Type B pancreatic cell (in vitro differentiated cells): ENCODE measurements at regions not wholly inside any gene's neighbourhood (a gene's known extent, or its start where the extent isn't known, plus 50 kb on each side); places are given as distances from the start of the nearest gene placed in this dataset.

Experiments
- DNase-seq: peaks from one replicate; pipeline ENCODE4 v3.0.0; 2021; ENCODE audit warnings: mixed read lengths; ENCODE audit not compliant: unreplicated experiment; ENCODE audit errors: extremely low spot score
- H3K27ac Mint-ChIP-seq: 2 replicates; pipeline ENCODE4 v1.8.0; 2021; ENCODE audit warnings: mild to moderate bottlenecking, mixed read lengths
- H3K27me3 Mint-ChIP-seq: 2 replicates; pipeline ENCODE4 v1.8.0; 2021; ENCODE audit warnings: mixed read lengths
- H3K36me3 Mint-ChIP-seq: 2 replicates; pipeline ENCODE4 v1.8.0; 2021; ENCODE audit warnings: mixed read lengths
- H3K4me1 Mint-ChIP-seq: one replicate; pipeline ENCODE4 v1.8.0; 2021; ENCODE audit warnings: mixed read lengths; ENCODE audit not compliant: unreplicated experiment
- H3K4me3 Mint-ChIP-seq: 2 replicates; pipeline ENCODE4 v1.8.0; 2021; ENCODE audit warnings: mild to moderate bottlenecking, mixed read lengths
- H3K9me3 Mint-ChIP-seq: 2 replicates; pipeline ENCODE4 v1.8.0; 2021; ENCODE audit warnings: mixed read lengths
- CTCF ChIP-seq: fragments of 200-600 bp; sonication (generic); conservative IDR thresholded peaks from 2 replicates; pipeline ENCODE4 v1.5.0; 2021; ENCODE audit warnings: antibody characterized with exemption, mild to moderate bottlenecking

GRCh38 chr15:62895139-62895866, 147.2 kb upstream of the TPM1 start:
- H3K27me3 Mint-ChIP-seq = no peaks in the 10 kb centered on the region
- H3K4me3 Mint-ChIP-seq = peak overlapping the region; percentile 79
- DNase-seq = no peak
- no peak for TF ChIP-seq CTCF
- H3K27ac Mint-ChIP-seq = peak overlapping the region; percentile 93
- peaks cover 57% of the 10 kb centered on the region for H3K4me1 Mint-ChIP-seq
- no peaks in the 10 kb centered on the region for H3K9me3 Mint-ChIP-seq
- no peaks in the 10 kb centered on the region for H3K36me3 Mint-ChIP-seq

GRCh38 chr15:62895905-62896316, 146.6 kb upstream of the TPM1 start:
- no peaks in the 10 kb centered on the region for H3K9me3 Mint-ChIP-seq
- no peaks in the 10 kb centered on the region for H3K36me3 Mint-ChIP-seq
- H3K4me1 Mint-ChIP-seq = peaks cover 60% of the 10 kb centered on the region
- DNase-seq = no peak
- H3K27me3 Mint-ChIP-seq = no peaks in the 10 kb centered on the region
- peak overlapping the region; percentile 79 for H3K4me3 Mint-ChIP-seq
- peak overlapping the region; percentile 93 for H3K27ac Mint-ChIP-seq
- no peak for TF ChIP-seq CTCF

- H3K4me1 Mint-ChIP-seq = peaks cover 60% of the 10 kb centered on the region
- H3K27me3 Mint-ChIP-seq = no peaks in the 10 kb centered on the region
- peak overlapping the region; percentile 79 for H3K4me3 Mint-ChIP-seq
- H3K27ac Mint-ChIP-seq = peak overlapping the region; percentile 93
- DNase-seq = no peak
- H3K9me3 Mint-ChIP-seq = no peaks in the 10 kb centered on the region
- H3K36me3 Mint-ChIP-seq = no peaks in the 10 kb centered on the region
- no peak for TF ChIP-seq CTCF
Measured at GRCh38 chr15:62896380-62896866, 146.1 kb upstream of the TPM1 start.

- H3K27ac Mint-ChIP-seq = peak overlapping the region; percentile 93
- no peak for TF ChIP-seq CTCF
- peaks cover 64% of the 10 kb centered on the region for H3K4me1 Mint-ChIP-seq
- H3K9me3 Mint-ChIP-seq = no peaks in the 10 kb centered on the region
- peak overlapping the region; percentile 79 for H3K4me3 Mint-ChIP-seq
- H3K36me3 Mint-ChIP-seq = no peaks in the 10 kb centered on the region
- DNase-seq = peak; percentile 83
- H3K27me3 Mint-ChIP-seq = no peaks in the 10 kb centered on the region
Measured at GRCh38 chr15:62896969-62897486, 145.5 kb upstream of the TPM1 start.

GRCh38 chr15:62897634-62898033, 144.9 kb upstream of the TPM1 start:
- no peak for TF ChIP-seq CTCF
- H3K4me1 Mint-ChIP-seq = peaks cover 64% of the 10 kb centered on the region
- no peak for DNase-seq
- H3K36me3 Mint-ChIP-seq = no peaks in the 10 kb centered on the region
- peak overlapping the region; percentile 79 for H3K4me3 Mint-ChIP-seq
- H3K9me3 Mint-ChIP-seq = no peaks in the 10 kb centered on the region
- no peaks in the 10 kb centered on the region for H3K27me3 Mint-ChIP-seq
- peak overlapping the region; percentile 93 for H3K27ac Mint-ChIP-seq
